Loucy (cell line): ENCODE measurements at regions not wholly inside any gene's neighbourhood (a gene's known extent, or its start where the extent isn't known, plus 50 kb on each side); places are given as distances from the start of the nearest gene placed in this dataset.

Experiments
- H2AFZ ChIP-seq: fragments of 200-600 bp; sonication (generic); 2 replicates; pipeline ENCODE4 v1.6.0; 2016; ENCODE audit warnings: antibody characterized with exemption, mild to moderate bottlenecking, low read length, moderate library complexity
- H3F3A ChIP-seq: fragments of 200-600 bp; 2 replicates; pipeline ENCODE4 v1.6.0; 2016; ENCODE audit warnings: antibody characterized with exemption, low read depth, mild to moderate bottlenecking
- H3K27me3 ChIP-seq: fragments of 200-600 bp; sonication (generic); 2 replicates; pipeline ENCODE4 v1.6.1; 2014; ENCODE audit warnings: low read length, mild to moderate bottlenecking; ENCODE audit not compliant: insufficient read depth, poor library complexity, severe bottlenecking
- H3K36me3 ChIP-seq: fragments of 200-600 bp; sonication (generic); 2 replicates; pipeline ENCODE4 v1.6.1; 2016; ENCODE audit warnings: low read length; ENCODE audit not compliant: insufficient read depth
- H3K4me1 ChIP-seq: fragments of 200-600 bp; sonication (generic); 2 replicates; pipeline ENCODE4 v1.5.1; 2014; ENCODE audit warnings: low read length, mild to moderate bottlenecking; ENCODE audit not compliant: insufficient read depth, poor library complexity, severe bottlenecking
- H3K4me2 ChIP-seq: fragments of 200-600 bp; sonication (generic); 2 replicates; pipeline ENCODE4 v1.6.0; 2014; ENCODE audit warnings: antibody characterized with exemption, low read length, low read depth, mild to moderate bottlenecking; ENCODE audit not compliant: poor library complexity, severe bottlenecking
- H3K4me3 ChIP-seq: fragments of 200-600 bp; sonication (generic); 2 replicates; pipeline ENCODE4 v1.5.1; 2014; ENCODE audit warnings: low read length, mild to moderate bottlenecking, mixed read lengths; ENCODE audit not compliant: poor library complexity, severe bottlenecking
- H3K79me2 ChIP-seq: fragments of 200-600 bp; sonication (generic); 2 replicates; pipeline ENCODE4 v1.6.1; 2014; ENCODE audit warnings: low read length; ENCODE audit not compliant: insufficient read depth
- H3K9ac ChIP-seq: fragments of 200-600 bp; sonication (generic); 2 replicates; pipeline ENCODE4 v1.6.0; 2014; ENCODE audit warnings: mild to moderate bottlenecking, low read depth, low read length, moderate library complexity; ENCODE audit not compliant: poor library complexity, severe bottlenecking
- H3K9me2 ChIP-seq: fragments of 200-600 bp; sonication (generic); replicated peaks from 2 replicates; pipeline ENCODE4 v1.6.1; 2016; ENCODE audit warnings: low read depth, low read length, mixed read lengths
- H3K9me3 ChIP-seq: fragments of 200-600 bp; sonication (generic); 2 replicates; pipeline ENCODE4 v1.6.1; 2014; ENCODE audit warnings: mild to moderate bottlenecking, antibody characterized with exemption, low read length, low read depth; ENCODE audit not compliant: insufficient read depth
- H4K20me1 ChIP-seq: fragments of 200-600 bp; sonication (generic); 2 replicates; pipeline ENCODE4 v1.6.0; 2014; ENCODE audit warnings: antibody characterized with exemption, low read length, mild to moderate bottlenecking; ENCODE audit not compliant: insufficient read depth, poor library complexity, severe bottlenecking
- CTCF ChIP-seq: fragments of 200-600 bp; sonication (generic); conservative IDR thresholded peaks from 2 replicates; pipeline ENCODE4 v1.5.1; 2014; ENCODE audit warnings: mild to moderate bottlenecking, antibody characterized with exemption, low read length
- EZH2phosphoT487 ChIP-seq: fragments of 200-600 bp; IDR thresholded peaks from 2 replicates; pipeline ENCODE4 v1.6.1; 2018; ENCODE audit warnings: antibody characterized with exemption, mild to moderate bottlenecking, moderate library complexity, borderline replicate concordance

- Histone ChIP-seq H3K36me3 (no peaks in the 10 kb centered on the region), H2AFZ (no peak overlapping the region), H3K4me2 (no peak overlapping the region), H3K9me2 (no peaks in the 10 kb centered on the region), H3K9me3 (peaks cover 6% of the 10 kb centered on the region; the same call in 1 of the 2 replicates), H3K79me2 (no peaks in the 10 kb centered on the region), H3K27me3 (no peaks in the 10 kb centered on the region), H3F3A (no peaks in the 10 kb centered on the region), H3K4me3 (no peak overlapping the region), H3K9ac (no peak overlapping the region), H3K4me1 (no peaks in the 10 kb centered on the region), H4K20me1 (no peaks in the 10 kb centered on the region)
- no peak for TF ChIP-seq EZH2phosphoT487
- no peak for TF ChIP-seq CTCF
These were observed 611.6 kb upstream of the SALL3 start for GRCh38 chr18:78367996-78368395.

DNA sequence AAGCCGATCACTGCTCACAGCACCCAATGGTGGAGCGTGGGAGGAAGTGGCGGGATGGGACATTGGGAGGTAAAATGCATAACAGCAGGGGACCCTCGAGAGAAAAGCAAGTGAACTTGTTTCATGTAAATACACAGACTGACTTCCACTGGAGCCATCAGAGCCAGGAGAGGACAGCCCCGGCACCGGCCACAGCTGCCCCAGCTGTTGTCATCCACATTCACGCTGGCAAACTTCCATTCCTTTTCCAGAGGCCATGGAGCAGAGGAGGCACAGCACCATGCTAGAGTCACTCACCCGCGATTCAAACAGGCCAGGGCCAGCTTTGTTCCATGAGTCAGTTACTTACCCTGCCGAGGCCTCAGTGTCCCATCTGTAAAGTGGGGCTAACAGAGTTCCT lies 610.9 kb upstream of the SALL3 start:
- TF ChIP-seq CTCF (no peak), EZH2phosphoT487 (no peak)
- no peaks in the 10 kb centered on the region for H3K9me2 ChIP-seq
- no peak overlapping the region for H3K9ac ChIP-seq
- no peak overlapping the region for H2AFZ ChIP-seq
- H3F3A ChIP-seq: no peaks in the 10 kb centered on the region
- H3K79me2 ChIP-seq: no peaks in the 10 kb centered on the region
- no peak overlapping the region for H3K4me3 ChIP-seq
- H3K36me3 ChIP-seq: no peaks in the 10 kb centered on the region
- no peak overlapping the region for H3K4me2 ChIP-seq
- peaks cover 6% of the 10 kb centered on the region; the same call in 1 of the 2 replicates for H3K9me3 ChIP-seq
- H4K20me1 ChIP-seq: no peaks in the 10 kb centered on the region
- H3K27me3 ChIP-seq: no peaks in the 10 kb centered on the region
- H3K4me1 ChIP-seq: no peaks in the 10 kb centered on the region

- Histone ChIP-seq H2AFZ (no peak overlapping the region), H3K4me3 (no peak overlapping the region), H3K79me2 (no peaks in the 10 kb centered on the region), H3K9me3 (peaks cover 9% of the 10 kb centered on the region; the same call in 1 of the 2 replicates), H3K4me1 (no peaks in the 10 kb centered on the region), H3K4me2 (no peak overlapping the region), H3K36me3 (no peaks in the 10 kb centered on the region), H3K27me3 (no peaks in the 10 kb centered on the region), H3K9ac (no peak overlapping the region), H3F3A (no peaks in the 10 kb centered on the region), H3K9me2 (no peaks in the 10 kb centered on the region), H4K20me1 (no peaks in the 10 kb centered on the region)
- TF ChIP-seq CTCF: no peak
- no peak for TF ChIP-seq EZH2phosphoT487
These were observed 603.6 kb upstream of the SALL3 start for GRCh38 chr18:78376046-78376445.
